HEK293T (cell line): ENCODE measurements at regions not wholly inside any gene's neighbourhood (a gene's known extent, or its start where the extent isn't known, plus 50 kb on each side); places are given as distances from the start of the nearest gene placed in this dataset.

ENCODE experiments used
- ARNT ChIP-seq: fragments of 450-650 bp; IDR thresholded peaks from 2 replicates; pipeline ENCODE4 v1.6.1; 2017; ENCODE audit warnings: mild to moderate bottlenecking
- BHLHE40 ChIP-seq: fragments of 450-650 bp; IDR thresholded peaks from 2 replicates; pipeline ENCODE4 v1.6.1; 2016; ENCODE audit warnings: mild to moderate bottlenecking, moderate library complexity, borderline replicate concordance
- ELF4 ChIP-seq: fragments of 450-650 bp; IDR thresholded peaks from 2 replicates; pipeline ENCODE4 v1.6.1; 2017; ENCODE audit warnings: antibody characterized with exemption
- L3MBTL2 ChIP-seq: fragments of 450-650 bp; conservative IDR thresholded peaks from 2 replicates; pipeline ENCODE4 v1.6.1; 2016; ENCODE audit warnings: mild to moderate bottlenecking
- PKNOX1 ChIP-seq: fragments of 450-650 bp; IDR thresholded peaks from 2 replicates; pipeline ENCODE4 v1.6.1; 2016
- SP1 ChIP-seq: fragments of 450-650 bp; IDR thresholded peaks from 2 replicates; pipeline ENCODE4 v1.6.1; 2017
- SUZ12 ChIP-seq: fragments of 450-650 bp; IDR thresholded peaks from 2 replicates; pipeline ENCODE4 v1.6.1; 2016; ENCODE audit warnings: mild to moderate bottlenecking
- TARDBP ChIP-seq: fragments of 450-650 bp; IDR thresholded peaks from 2 replicates; pipeline ENCODE4 v1.6.1; 2016
- ZNF384 ChIP-seq: fragments of 450-650 bp; IDR thresholded peaks from 2 replicates; pipeline ENCODE4 v1.6.1; 2016

GRCh38 chr6:132213732-132214131, 187.5 kb downstream of the MOXD1 start:
- TF ChIP-seq ELF4 (no peak), SP1 (no peak), BHLHE40 (no peak), TARDBP (no peak), ARNT (no peak), PKNOX1 (no peak), SUZ12 (no peak), L3MBTL2 (no peak), ZNF384 (no peak)
